Right kidney (tissue), 1 donor: ENCODE measurements at regions not wholly inside any gene's neighbourhood (a gene's known extent, or its start where the extent isn't known, plus 50 kb on each side); places are given as distances from the start of the nearest gene placed in this dataset.
"Not testable (repeated sequence)": the region's sequence is repeated elsewhere in the genome, so short reads cannot be mapped to it uniquely, and the experiment has no call there.

ENCODE experiments used
- DNase-seq: peaks from one replicate; pipeline ENCODE4 v3.0.0-alpha.2; 2016

DNA sequence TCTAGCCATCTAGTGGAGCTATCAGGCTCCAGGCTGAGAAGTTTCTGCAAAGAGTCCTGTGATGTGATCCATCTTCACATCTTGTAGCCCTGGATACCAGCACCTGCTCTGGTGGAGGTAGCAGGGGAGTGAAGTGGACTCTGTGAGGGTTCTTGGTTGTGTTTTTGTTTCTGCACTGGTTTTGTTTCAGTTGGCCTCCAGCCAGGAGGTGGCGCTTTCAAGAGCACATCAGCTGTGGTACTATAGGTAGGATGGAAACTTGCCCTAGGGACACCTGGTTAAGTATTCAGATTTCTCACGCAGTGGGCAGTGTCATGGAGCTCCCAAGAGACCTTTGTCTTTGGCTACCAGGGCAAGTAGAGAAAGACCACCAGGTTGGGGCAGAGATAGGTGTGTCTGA is 257.5 kb upstream of the SLC7A11 start:
- no peak for DNase-seq

DNA sequence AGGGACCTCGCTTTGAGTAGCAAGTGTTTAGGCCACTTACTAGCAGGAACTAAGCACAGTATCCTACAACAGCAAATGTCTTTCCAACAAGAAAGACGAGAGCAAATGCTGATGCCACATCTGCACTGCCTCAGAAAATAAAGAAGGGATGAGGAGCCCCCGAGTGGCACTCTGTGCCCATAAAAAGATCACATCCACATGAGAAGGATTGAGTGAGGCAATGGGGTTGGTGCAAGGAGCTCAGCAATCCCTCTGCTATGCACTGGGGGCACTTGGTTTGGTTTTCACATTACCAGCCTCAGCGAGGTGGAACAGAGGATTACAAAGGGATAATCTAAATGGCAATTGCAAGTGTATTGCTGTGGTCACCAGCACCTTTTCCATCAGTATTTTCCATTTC is 252.8 kb upstream of the SLC7A11 start:
- DNase-seq = no peak

DNA sequence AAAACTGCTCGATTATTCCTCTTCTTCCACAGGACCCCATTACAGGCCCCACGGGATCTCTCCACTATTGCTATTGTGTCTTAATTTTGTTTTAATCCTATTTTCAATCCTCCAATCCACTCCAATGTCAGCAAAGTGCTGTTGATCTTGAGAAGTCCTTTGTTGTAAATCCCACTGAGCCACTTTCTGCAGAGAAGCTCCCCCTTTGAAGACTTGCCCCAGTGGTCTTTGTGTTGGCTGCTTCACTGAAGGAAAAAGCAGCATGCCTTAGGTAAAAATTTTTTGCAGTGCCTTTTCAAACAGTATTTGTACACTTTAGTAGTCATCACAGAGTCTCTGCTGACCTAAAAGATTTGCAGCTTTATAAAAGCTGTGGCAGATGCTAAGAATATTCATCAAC is 252.0 kb upstream of the SLC7A11 start:
- no peak for DNase-seq

DNA sequence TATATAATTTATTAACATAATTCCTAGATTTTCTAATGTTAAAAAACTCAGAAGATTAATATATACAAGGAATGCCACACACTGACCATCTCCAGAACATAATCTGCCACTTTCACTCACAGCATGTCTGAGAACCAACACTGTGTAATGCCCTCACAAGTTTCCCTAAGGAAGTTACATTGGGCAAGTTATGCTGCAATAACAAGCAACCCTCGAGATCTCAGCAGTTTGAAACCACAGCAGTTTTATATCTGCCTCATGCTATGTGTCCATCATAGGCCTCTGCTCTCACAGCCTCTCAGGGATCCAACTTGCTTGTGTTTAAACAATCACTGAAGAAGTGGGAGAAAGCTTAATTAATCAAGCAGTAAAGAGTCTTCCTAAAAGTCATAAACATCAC is 250.0 kb upstream of the SLC7A11 start:
- no peak for DNase-seq

DNA sequence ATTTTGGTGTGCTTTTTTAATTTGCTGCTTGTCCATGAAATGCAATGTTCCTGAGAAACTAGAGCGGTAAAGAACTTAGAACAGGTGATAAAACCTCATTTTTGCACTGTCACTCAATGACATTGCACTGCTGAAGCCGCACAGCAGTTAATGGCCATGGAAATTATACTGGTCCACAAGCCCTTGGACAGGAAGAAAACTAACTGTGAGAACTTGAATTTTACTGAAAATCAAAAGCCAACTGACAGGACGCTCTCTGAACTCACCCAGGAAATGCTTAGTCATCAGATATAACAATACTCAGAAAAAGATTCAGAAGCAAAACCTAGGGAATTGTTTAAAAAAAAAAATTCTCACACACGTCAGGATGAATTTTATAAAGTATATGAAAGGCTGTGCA is 246.4 kb upstream of the SLC7A11 start:
- DNase-seq = no peak

DNA sequence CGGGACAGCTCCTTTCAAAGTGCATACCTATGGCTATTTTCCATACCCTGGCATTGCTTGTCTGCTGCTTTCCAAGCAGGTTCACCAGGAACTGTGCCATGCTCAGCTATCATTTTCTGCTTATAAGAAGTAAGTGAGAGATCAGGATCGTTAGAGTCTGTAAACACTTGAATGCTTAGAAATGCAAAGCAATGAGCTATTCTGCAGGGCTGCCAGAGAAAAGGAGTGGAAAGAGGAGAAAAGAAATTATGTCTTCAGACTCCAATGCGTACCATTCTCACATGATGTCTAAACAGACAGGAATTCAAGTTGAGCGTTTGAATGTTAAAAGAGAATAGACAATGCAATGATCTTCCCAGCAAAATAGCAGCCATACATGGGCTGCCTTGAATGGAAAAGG is 245.5 kb upstream of the SLC7A11 start:
- DNase-seq = no peak

DNA sequence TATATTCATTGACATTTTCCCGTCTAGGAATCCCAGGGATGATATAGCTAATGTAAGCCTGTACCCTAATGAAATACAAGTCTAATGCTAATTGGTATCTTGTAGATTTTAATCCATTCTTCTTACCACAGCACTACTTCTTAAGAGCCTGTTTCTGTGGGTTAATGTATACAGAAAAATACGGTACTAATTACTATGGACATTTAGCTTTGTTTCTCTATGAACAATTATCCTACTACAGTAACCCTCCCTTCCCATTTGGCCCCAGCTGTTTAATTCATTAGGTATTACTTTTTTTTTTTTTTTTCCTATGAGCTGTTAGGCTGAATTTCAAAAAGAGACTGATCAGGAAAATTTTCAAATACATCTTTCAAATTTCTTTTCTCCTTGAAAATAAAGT is 245.1 kb upstream of the SLC7A11 start:
- no peak for DNase-seq

DNA sequence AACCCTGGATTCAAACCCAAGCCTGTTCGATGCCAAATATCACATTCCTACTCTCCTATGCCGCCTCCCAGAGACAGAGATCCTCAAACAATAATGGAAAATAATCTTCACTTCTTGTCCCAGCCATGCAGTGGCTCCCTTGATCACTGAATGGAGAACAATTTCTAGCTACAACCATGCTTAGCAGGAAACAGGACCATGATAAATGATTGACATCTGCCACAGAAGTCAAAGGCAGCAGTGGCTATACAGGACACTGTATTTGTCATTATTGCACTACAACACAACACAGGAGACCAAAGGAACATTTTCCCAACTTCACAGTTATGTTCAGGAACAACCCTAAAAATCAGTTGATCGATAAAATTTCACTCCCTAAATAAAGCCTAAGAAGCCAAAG is 243.3 kb upstream of the SLC7A11 start:
- no peak for DNase-seq

DNA sequence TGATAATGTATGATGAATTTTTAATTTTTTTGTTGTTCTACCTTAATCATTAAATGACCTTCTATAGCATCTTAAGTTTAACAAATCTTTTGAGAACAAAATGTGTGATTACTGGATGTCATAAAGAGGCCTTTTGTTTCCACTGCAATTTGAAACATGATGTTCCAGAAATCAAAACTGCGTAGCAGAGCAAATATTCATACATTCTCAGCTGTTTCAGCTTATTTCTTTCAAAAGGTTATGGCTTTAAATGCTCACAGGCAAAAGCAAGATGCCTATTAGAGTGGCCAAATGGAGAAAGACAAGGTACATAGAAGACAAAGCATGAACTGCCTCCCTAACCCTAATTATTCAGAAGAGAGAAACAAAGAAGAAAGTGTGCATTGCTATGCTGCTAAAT is 233.0 kb upstream of the SLC7A11 start:
- no peak for DNase-seq

DNA sequence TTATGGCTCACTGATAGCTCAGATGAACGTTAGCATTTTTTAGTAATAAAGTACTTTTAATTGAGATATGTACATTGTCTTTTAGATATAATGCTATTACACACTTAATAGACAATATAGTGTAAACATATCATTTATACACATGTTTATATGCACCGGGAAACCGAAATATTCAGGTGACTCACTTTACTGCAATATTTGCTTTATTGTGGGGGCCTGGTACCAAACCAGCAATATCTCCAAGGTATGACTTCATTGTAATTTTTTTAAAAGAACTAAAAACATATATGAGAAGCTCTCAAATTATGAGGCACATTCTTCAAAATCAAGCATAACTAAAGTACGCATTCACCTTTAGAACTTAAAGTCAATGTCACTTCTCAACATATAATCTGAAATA is 231.2 kb upstream of the SLC7A11 start:
- DNase-seq = no peak

DNA sequence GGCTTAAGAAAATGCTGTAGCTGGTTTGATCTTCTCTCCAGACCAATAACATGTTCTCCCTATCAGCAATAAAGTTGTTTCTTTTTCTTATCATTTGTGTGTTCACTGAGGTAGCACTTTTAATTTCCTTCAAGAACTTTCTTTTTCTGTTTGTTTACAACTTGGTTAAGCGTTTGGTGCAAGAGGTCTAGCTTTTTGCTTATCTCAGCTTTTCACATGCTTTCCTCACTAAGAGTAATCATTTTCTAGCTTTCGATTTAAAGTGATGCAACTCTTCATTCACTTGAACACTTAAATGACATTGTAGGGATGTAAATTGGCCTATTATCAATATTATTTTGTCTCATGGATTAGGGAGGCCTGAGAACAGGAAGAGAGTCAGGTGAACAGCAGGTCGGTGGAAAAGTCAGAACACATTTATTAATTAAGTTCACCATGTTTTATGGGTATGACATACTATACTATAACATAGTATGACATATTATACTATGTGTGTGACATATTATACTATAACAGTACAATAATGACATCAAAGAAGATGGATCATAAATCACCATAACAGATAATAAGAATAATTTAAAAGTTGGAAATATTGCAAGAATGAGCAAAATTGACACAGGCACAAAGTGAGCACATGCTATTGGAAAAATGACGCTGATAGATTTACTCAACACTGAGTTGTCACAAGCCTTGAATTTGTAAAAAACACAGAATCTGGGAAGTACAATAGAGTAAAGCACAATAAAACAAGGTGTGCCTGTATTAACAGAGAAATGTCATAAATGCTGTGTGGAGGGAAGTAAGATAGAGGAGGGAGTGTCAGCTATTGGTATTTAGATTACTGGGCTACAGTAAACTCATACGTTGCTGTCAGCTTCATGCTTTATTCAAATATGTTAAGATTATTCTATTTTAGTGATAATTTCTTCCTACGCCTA is 218.6 kb upstream of the SLC7A11 start:
- DNase-seq = no peak

DNA sequence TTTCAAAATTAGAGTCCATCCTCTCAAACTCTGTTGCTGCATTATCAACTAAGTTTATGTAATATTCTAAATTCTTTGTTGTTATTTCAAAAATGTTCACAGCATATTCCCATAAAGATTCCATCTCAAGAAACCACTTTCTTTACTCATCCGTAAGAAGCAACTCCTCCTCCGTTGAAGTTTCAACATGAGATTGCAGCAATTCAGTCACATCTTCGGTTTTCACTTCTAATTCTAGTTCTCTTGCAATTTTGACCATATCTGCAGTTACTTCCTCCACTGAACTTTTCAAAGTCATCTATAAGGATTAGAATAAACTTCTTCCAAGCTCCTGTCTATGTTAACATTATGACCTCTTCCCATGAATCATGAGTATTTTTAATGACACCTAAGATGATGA is 216.6 kb upstream of the SLC7A11 start:
- DNase-seq = no peak

DNA sequence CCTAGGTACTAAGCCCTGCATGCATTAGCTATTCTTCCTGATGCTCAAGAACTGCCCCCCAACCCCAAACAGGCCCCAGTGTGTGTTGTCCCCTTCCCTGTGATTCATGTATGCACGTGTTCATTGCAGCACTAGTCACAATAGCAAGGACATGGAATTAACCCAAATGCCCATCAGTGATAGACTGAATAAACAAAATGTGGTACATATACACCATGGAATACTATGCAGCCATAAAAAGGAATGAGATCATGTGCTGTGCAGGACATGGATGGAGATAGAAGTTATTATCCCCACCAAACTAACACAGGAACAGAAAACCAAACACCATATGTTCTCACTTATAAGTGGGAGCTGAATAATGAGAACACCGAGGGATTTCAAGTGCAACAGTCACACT is 214.2 kb upstream of the SLC7A11 start:
- DNase-seq = not testable (repeated sequence)

DNA sequence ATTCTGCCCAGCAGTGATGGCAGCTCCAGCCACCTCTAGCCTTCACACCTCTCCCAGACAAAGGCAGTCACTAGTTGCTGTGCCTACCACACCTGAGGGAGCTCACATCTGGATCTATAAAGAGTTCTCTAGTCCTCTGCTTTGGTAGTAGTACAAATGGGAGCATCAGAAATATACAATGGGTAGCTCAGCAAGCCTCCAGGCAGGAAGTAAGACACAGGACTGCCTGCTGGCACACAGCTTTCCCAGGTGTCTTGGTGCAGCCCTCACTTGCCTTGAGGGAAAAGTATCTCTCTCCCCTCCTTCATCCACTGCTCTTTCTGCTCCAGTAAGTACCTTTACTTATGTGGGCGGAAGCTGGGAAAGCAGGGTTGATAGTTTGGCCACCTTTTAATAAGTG is 212.9 kb upstream of the SLC7A11 start:
- DNase-seq = no peak

DNA sequence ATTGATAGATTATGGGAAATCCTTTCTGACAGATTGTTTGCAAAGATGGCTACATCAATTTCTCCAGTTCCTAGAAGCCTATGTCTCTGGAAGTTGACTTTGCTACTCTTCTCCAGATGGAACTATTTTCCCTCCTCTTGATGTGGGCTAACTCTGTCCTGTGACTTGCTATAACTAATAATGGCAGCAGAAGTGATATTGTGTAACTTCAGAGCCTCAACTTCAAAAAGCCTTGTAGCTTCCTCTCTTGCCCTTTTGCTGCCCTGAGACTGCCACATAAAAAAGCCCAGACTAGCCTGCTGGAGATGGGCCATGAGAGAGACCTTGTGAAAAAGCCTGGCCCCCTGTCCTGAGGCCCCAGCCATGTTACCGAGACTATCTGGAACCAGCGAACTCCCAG is 210.7 kb upstream of the SLC7A11 start:
- no peak for DNase-seq

DNA sequence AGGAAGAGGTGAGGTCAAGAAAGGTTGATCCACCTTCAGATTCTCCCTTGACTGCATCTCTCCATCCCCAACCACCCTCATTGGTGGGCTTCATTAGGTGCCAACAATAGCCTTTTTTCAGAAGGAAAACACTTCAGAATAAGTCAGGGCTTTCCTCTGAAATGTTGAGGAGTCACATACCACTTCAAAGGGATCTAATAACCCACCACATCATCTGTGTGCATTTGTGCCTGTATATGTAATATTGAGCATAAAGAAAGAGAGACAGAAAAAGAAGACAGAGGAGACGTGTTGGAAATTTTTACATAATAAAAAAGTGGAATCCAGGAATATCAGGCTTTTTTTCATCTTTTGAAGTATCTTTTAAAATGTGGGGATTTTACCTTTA is 209.1 kb upstream of the SLC7A11 start:
- no peak for DNase-seq

DNA sequence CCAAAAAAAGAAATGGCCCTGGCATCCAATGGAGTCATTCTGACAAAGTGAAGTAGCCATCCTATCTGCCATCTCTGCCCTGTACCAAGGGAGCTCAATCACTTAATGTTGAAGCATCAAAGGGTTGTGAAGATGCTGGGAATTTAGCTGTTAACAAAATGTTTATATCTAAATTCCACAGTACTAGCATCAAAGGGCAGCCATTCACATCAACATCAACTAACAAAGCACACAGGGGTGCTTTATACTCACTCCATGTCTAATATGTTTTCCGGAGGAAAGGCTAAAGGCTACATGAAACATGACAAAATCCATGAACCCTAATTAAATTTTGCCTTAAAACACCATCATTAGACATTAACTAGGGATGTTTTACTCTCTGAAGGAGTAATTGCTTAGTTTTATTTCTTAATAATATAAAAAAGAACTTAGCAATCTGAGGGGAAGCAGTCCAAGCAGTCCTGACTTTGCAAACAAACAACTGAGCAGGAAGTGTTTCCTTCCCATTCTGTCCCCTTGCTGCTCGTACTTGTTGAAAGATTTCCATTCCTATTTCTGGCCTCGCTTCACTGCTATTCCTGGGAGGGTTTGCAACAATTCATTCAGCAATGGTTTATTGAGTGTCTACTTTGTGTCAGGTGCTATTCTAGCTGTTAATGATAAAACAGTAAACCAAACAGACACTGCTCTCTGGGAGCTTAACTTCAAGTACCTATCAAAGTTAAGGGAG is 208.6 kb upstream of the SLC7A11 start:
- no peak for DNase-seq

DNA sequence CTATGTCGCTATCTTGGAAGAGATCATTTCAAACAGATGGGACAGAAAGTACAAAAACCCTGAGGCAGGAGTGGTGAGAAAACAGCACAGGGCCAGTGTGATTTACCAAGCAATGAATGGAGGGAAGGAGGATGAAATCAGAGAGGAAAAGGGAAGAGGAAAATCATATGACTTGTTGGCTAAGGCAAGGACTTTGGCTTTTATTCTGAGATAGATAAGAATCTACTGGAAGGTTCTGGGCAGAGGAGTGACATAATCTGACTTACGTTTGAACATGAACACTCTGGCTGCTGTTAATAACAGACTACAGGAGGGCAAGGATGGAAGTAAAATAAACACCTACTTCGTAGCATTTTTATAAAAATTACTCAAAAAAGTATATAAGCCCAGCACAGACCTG is 207.8 kb upstream of the SLC7A11 start:
- DNase-seq = no peak

DNA sequence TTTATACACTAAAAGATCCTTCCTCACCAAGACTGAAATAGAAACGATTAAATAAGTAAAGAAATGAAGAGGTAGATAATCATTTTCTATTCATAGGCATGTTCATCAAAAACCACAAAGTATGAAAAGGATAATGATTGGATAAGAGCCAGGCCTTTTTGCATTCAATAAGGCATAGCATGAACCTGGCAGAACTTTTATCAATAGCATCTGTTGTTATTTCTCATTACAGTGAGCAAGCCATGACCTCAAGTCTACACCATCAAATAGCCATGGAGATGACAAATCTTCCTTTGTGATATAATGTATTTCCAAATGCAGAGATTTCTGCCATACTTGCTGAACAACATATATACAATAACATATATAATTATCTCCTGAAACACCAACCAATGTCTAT is 206.0 kb upstream of the SLC7A11 start:
- DNase-seq = no peak

DNA sequence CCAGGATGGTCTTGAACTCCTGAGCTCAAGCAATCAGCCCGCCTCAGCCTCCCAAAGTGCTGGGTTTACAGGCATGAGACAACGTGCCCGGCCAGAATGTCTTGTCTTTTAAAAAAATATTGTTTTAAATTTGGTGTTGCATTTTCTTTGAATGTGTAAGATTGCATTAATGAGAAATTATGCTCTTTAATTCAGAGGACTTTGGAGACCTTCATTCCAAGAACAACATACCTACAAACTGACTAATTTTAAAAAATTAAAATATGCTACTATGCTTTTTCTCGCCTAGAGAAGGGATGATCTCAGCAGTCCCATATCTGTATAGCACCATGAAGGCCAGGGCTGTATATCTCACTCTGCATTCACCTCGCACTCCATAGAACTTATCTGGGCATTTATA is 204.3 kb upstream of the SLC7A11 start:
- no peak for DNase-seq

DNA sequence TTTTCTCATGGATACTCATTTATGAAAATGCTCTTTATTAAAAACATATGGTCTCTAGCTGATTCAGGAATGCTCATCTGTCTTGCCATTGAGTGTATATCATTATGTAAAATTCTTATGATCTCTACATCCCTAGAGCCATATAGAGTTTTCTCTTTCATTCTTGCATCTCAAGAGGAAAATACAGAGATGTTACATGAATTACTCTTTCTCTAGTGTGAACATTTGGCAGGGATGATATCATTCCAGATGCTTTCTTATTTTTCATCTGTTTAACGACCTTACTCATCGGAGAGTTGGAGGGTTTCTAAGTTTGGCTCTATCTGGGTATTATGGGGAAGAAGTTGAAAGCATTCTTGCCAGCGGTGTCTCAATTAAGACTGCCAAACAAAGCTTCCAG is 202.9 kb upstream of the SLC7A11 start:
- no peak for DNase-seq

DNA sequence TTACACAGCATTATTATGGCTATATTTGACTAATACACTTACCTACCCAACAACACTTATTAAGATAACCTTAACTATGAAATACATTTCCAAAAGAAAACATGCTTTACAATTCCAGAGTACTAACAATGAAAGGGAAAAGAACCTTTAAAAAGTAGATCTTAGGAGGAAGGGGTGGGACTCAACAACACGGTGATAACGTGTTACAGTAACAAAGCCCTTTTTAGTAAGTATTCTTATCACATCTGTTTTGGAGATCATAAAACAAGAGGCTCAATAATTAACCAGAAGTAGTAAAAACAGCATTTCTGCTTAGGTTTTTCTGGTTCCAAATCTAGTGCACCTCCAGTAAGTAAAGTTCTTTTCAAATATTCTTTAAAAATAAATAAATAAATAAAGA is 202.1 kb upstream of the SLC7A11 start:
- DNase-seq = no peak

DNA sequence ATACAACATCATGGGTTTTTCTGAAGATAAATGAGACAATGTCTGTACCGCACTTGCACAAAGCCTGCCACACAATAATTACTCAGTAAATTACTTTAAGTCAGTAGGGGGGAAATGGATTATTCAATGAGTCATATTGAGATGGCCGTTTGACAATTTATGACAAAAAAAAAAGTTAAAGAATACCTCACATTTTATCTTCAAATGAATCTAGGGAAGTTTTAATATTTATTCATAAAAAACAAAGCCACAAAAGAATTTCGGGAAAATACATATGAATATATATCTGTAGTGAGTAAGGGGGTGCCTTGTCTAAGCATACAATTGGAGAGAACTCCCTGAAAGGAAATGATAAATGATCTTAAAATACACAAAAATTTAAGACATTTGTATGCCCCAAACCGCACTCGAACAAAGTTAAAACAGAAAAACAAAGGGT is 197.0 kb upstream of the SLC7A11 start:
- DNase-seq = no peak

DNA sequence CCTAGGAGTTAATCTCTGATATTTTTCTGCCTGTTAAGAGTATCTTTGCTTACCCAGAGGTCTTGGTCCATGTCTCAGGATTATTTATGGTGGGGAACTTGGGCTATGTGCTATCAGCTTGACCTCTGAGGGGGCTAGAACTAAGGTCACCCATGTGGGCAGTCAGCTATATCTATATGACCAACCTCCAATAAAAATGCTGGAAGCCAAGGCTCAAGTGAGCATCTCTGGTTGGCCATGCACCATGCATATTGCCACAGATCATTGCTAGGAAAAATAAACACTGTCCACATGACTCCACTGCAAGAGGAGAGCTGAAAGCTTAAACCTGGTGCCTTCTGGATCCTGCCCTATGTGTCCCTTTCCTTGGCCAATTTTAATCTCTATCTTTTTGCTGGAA is 196.5 kb upstream of the SLC7A11 start:
- peak; percentile 4 for DNase-seq
